Ishikawa (cell line): ENCODE measurements at regions not wholly inside any gene's neighbourhood (a gene's known extent, or its start where the extent isn't known, plus 50 kb on each side); places are given as distances from the start of the nearest gene placed in this dataset.
A peak's percentile ranks its signal among the peaks of the same experiment; 100 is the strongest.

Source experiments
- CEBPB ChIP-seq: IDR thresholded peaks from 2 replicates; pipeline ENCODE4 v1.6.1; 2012
- CREB1 ChIP-seq: IDR thresholded peaks from 2 replicates; pipeline ENCODE4 v1.6.1; 2012; ENCODE audit warnings: low read depth
- EGR1 ChIP-seq: IDR thresholded peaks from 2 replicates; pipeline ENCODE4 v1.6.1; 2012
- EP300 ChIP-seq: IDR thresholded peaks from 2 replicates; pipeline ENCODE4 v1.6.1; 2012; ENCODE audit warnings: borderline replicate concordance
- FOXM1 ChIP-seq: IDR thresholded peaks from 2 replicates; pipeline ENCODE4 v1.6.1; 2012; ENCODE audit warnings: low read depth, borderline replicate concordance
- NFIC ChIP-seq: IDR thresholded peaks from 2 replicates; pipeline ENCODE4 v1.6.1; 2012
- RAD21 ChIP-seq: IDR thresholded peaks from 2 replicates; pipeline ENCODE4 v1.6.1; 2012; ENCODE audit warnings: low read depth
- TAF1 ChIP-seq: IDR thresholded peaks from 2 replicates; pipeline ENCODE4 v1.6.1; 2012; ENCODE audit warnings: low read depth, mild to moderate bottlenecking
- TCF12 ChIP-seq: IDR thresholded peaks from 2 replicates; pipeline ENCODE4 v1.6.1; 2012; ENCODE audit warnings: low read depth
- TEAD4 ChIP-seq: IDR thresholded peaks from 2 replicates; pipeline ENCODE4 v1.6.1; 2012
- USF1 ChIP-seq: IDR thresholded peaks from 2 replicates; pipeline ENCODE4 v1.6.1; 2012
- YY1 ChIP-seq: IDR thresholded peaks from 2 replicates; pipeline ENCODE4 v1.6.1; 2012; ENCODE audit warnings: low read depth
- ZBTB7A ChIP-seq: IDR thresholded peaks from 2 replicates; pipeline ENCODE4 v1.6.1; 2012; ENCODE audit warnings: low read depth
- TF ChIP-seq, protein P1 (sequence below): IDR thresholded peaks from 2 replicates; pipeline ENCODE4 v1.6.1; 2012; ENCODE audit warnings: low read depth, mild to moderate bottlenecking
- TF ChIP-seq, protein P2 (sequence below): IDR thresholded peaks from 2 replicates; pipeline ENCODE4 v1.6.1; 2012

- TF ChIP-seq ZBTB7A = no peak
- TF ChIP-seq NFIC = no peak
- no peak for TF ChIP-seq TCF12
- no peak for TF ChIP-seq EGR1
- TF ChIP-seq, protein P1, sequence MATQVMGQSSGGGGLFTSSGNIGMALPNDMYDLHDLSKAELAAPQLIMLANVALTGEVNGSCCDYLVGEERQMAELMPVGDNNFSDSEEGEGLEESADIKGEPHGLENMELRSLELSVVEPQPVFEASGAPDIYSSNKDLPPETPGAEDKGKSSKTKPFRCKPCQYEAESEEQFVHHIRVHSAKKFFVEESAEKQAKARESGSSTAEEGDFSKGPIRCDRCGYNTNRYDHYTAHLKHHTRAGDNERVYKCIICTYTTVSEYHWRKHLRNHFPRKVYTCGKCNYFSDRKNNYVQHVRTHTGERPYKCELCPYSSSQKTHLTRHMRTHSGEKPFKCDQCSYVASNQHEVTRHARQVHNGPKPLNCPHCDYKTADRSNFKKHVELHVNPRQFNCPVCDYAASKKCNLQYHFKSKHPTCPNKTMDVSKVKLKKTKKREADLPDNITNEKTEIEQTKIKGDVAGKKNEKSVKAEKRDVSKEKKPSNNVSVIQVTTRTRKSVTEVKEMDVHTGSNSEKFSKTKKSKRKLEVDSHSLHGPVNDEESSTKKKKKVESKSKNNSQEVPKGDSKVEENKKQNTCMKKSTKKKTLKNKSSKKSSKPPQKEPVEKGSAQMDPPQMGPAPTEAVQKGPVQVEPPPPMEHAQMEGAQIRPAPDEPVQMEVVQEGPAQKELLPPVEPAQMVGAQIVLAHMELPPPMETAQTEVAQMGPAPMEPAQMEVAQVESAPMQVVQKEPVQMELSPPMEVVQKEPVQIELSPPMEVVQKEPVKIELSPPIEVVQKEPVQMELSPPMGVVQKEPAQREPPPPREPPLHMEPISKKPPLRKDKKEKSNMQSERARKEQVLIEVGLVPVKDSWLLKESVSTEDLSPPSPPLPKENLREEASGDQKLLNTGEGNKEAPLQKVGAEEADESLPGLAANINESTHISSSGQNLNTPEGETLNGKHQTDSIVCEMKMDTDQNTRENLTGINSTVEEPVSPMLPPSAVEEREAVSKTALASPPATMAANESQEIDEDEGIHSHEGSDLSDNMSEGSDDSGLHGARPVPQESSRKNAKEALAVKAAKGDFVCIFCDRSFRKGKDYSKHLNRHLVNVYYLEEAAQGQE = no peak
- TF ChIP-seq USF1 = no peak
- TF ChIP-seq RAD21 = no peak
- no peak for TF ChIP-seq CEBPB
- TF ChIP-seq EP300 = no peak
- TF ChIP-seq, protein P2, sequence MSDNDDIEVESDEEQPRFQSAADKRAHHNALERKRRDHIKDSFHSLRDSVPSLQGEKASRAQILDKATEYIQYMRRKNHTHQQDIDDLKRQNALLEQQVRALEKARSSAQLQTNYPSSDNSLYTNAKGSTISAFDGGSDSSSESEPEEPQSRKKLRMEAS = no peak
Observed at GRCh38 chr6:141688916-141689315, 443.8 kb upstream of the GJE1 start.

GRCh38 chr6:141685416-141685815 lies 447.3 kb upstream of the GJE1 start:
- no peak for TF ChIP-seq NFIC
- TF ChIP-seq TEAD4 = no peak
- TF ChIP-seq, protein P1 = no peak
- TF ChIP-seq CREB1 = no peak
- TF ChIP-seq YY1 = no peak
- TF ChIP-seq USF1 = no peak
- TF ChIP-seq, protein P2 = no peak
- TF ChIP-seq ZBTB7A = no peak
- no peak for TF ChIP-seq EGR1
- TF ChIP-seq TCF12 = no peak

DNA sequence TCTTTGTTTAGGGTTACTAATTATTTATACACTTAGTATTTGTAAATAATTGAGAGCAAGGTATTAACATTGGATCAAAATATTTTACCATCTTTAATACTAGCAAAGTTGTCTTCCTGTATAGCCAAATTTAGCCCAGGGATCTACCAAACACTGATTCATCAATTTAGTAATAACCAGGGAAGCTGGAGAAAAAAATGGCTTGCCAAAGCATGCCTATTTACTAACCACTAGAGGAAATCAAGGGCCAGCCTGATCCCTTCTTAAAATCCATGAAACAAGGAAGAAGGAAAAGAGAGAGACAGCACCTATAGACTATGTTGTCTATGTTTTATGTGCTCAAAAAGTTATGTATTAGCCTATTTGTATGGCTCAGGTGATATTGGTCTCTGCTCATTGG lies 450.3 kb upstream of the GJE1 start:
- no peak for TF ChIP-seq EP300
- no peak for TF ChIP-seq CREB1
- no peak for TF ChIP-seq CEBPB
- no peak for TF ChIP-seq RAD21
- TF ChIP-seq, protein P2 = no peak
- TF ChIP-seq, protein P1 = no peak
- no peak for TF ChIP-seq EGR1
- no peak for TF ChIP-seq YY1
- no peak for TF ChIP-seq USF1
- TF ChIP-seq TCF12 = no peak
- TF ChIP-seq ZBTB7A = no peak
- no peak for TF ChIP-seq TAF1
- no peak for TF ChIP-seq FOXM1
- TF ChIP-seq NFIC = no peak

DNA sequence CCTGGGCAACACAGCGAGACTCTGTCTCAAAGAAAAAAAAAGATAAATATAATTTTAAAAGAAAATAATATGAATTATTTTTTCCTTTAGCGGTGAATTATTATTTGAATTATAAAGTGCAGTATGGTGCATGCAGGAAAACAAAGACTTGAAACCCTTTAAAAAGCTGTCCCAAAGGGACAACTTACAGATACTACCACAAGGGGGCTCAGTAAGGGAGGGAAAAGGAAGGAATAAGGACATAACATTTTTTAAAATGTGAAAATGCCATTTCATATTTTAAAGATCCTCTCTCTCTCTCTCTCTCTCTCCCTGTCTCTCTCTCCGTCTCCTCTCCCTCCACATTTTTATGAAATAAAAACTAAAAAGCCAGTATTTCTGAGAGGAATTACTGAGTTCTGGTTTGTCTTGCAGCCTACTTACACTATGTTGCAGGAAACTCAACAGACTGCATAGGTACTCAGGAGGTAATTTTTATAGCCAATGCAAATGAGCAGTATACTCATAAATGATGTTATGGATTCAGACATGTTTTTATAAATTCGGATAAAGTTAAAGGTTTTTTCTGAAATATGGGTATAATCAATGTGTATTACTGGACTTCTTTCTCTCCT lies 455.0 kb upstream of the GJE1 start:
- TF ChIP-seq RAD21 (peak; percentile 56), EGR1 (no peak)
